GM12878 (cell line): ENCODE measurements at regions not wholly inside any gene's neighbourhood (a gene's known extent, or its start where the extent isn't known, plus 50 kb on each side); places are given as distances from the start of the nearest gene placed in this dataset.

ENCODE experiments used
- CTCF ChIP-seq, 3 experiments: IDR thresholded peaks in 2 of 3; conservative IDR thresholded peaks in 1 of 3; 2 replicates each; pipeline ENCODE4 v1.5.1; 2011; ENCODE audit warnings: low read depth in 3 of 3, low read length in 3 of 3, mild to moderate bottlenecking in 3 of 3, control low read depth in 2 of 3, moderate library complexity in 2 of 3, inconsistent platforms in 1 of 3, mixed read lengths in 1 of 3; ENCODE audit not compliant: control insufficient read depth in 2 of 3, insufficient read depth in 1 of 3; ENCODE audit errors: extremely low read depth in 1 of 3
- EED ChIP-seq: sonication (generic); IDR thresholded peaks from 2 replicates; pipeline ENCODE4 v1.6.1; 2016; ENCODE audit warnings: antibody characterized with exemption, low read depth
- EZH2 ChIP-seq: IDR thresholded peaks from 2 replicates; pipeline ENCODE4 v1.6.1; 2012; ENCODE audit warnings: low read depth, mild to moderate bottlenecking, control low read depth, inconsistent platforms, low read length, borderline replicate concordance; ENCODE audit not compliant: control insufficient read depth
- NBN ChIP-seq: fragments of 450-650 bp; IDR thresholded peaks from 2 replicates; pipeline ENCODE4 v1.6.1; 2016
- SMC3 ChIP-seq: IDR thresholded peaks from 2 replicates; pipeline ENCODE4 v1.6.1; 2011; ENCODE audit warnings: low read length, improper control_type of control experiment, borderline replicate concordance

- TF ChIP-seq EED (no peak), CTCF (IDR thresholded peaks at IDR 0.05 in 2 of 3, conservative IDR thresholded peaks at IDR 0.05 in 1 of 3; ENCODE audit: control insufficient read depth in 2 of 3, extremely low read depth in 1 of 3, insufficient read depth in 1 of 3, low read depth in 3 of 3, low read length in 3 of 3) (no peak), EZH2 (no peak), SMC3 (no peak), NBN (no peak)
Observed at GRCh38 chr4:138492176-138492575, 250.0 kb upstream of the SLC7A11 start.
